ENCODE measurements at regions not wholly inside any gene's neighbourhood (a gene's known extent, or its start where the extent isn't known, plus 50 kb on each side); places are given as distances from the start of the nearest gene placed in this dataset.

- no peaks in the 10 kb centered on the region for H3K9me3 ChIP-seq (ENCODE audit: control insufficient read depth, insufficient read depth, low read depth, low read length)
- no peak overlapping the region for H3K27ac ChIP-seq (ENCODE audit: insufficient read depth, low read length)
- H3K27me3 ChIP-seq (ENCODE audit: control insufficient read depth, insufficient read depth, low read length), result no peaks in the 10 kb centered on the region
- no peak overlapping the region for H3K9ac ChIP-seq (ENCODE audit: insufficient read depth, low read length)
- H3K4me1 ChIP-seq (ENCODE audit: control insufficient read depth, extremely low read depth, insufficient read depth, low read length), result no peaks in the 10 kb centered on the region
- no peaks in the 10 kb centered on the region for H3K79me2 ChIP-seq (ENCODE audit: control insufficient read depth, insufficient read depth, low read length)
- DNase-seq (ENCODE audit: low read depth in 2 of 2), result no peak
- H3K4me3 ChIP-seq (replicated peaks in 1 of 4; ENCODE audit: control extremely low read depth in 1 of 4, insufficient read depth in 1 of 4, low read depth in 3 of 4, low read length in 4 of 4), result no peak overlapping the region
- H2AFZ ChIP-seq (ENCODE audit: low read length), result no peak overlapping the region
- no peak overlapping the region for H3K4me2 ChIP-seq (ENCODE audit: extremely low read depth, insufficient read depth, low read length)
- H3K36me3 ChIP-seq (ENCODE audit: control insufficient read depth, insufficient read depth, low read length), result no peaks in the 10 kb centered on the region
- H4K20me1 ChIP-seq (ENCODE audit: control insufficient read depth, extremely low read depth, insufficient read depth, low read length), result no peaks in the 10 kb centered on the region
- TF ChIP-seq EZH2 (IDR thresholded peaks at IDR 0.05; ENCODE audit: low read length, missing control alignments), result no peak
- TF ChIP-seq, protein P1, sequence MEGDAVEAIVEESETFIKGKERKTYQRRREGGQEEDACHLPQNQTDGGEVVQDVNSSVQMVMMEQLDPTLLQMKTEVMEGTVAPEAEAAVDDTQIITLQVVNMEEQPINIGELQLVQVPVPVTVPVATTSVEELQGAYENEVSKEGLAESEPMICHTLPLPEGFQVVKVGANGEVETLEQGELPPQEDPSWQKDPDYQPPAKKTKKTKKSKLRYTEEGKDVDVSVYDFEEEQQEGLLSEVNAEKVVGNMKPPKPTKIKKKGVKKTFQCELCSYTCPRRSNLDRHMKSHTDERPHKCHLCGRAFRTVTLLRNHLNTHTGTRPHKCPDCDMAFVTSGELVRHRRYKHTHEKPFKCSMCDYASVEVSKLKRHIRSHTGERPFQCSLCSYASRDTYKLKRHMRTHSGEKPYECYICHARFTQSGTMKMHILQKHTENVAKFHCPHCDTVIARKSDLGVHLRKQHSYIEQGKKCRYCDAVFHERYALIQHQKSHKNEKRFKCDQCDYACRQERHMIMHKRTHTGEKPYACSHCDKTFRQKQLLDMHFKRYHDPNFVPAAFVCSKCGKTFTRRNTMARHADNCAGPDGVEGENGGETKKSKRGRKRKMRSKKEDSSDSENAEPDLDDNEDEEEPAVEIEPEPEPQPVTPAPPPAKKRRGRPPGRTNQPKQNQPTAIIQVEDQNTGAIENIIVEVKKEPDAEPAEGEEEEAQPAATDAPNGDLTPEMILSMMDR (conservative IDR thresholded peaks at IDR 0.05 in 1 of 2, IDR thresholded peaks at IDR 0.05 in 1 of 2; ENCODE audit: low read depth in 1 of 2, low read length in 2 of 2), result no peak
Observed at GRCh38 chr9:8155706-8156105, 356.1 kb upstream of the DMAC1 start.

DNA sequence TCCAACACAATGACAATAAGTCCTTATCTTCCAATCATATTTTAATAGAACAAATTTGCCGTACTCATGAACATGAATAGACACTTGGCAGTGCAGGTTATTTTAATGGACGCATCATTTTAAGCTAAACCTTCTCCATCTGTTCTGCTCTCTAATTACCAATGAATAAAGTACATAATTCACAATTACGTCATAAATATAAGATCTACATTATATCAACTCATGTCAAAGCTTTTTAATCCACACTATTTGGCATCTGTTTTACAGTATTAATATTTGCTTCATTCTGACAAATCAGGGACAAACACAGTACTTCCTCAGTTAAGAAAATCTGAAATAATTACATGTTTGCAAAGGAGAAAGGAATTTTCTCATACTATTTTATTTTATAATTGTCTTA lies 344.1 kb upstream of the DMAC1 start:
- Histone ChIP-seq H3K4me1 (ENCODE audit: control insufficient read depth, extremely low read depth, insufficient read depth, low read length) (no peaks in the 10 kb centered on the region), H3K27me3 (ENCODE audit: control insufficient read depth, insufficient read depth, low read length) (no peaks in the 10 kb centered on the region), H3K9me3 (ENCODE audit: control insufficient read depth, insufficient read depth, low read depth, low read length) (no peaks in the 10 kb centered on the region), H3K36me3 (ENCODE audit: control insufficient read depth, insufficient read depth, low read length) (no peaks in the 10 kb centered on the region), H3K4me2 (ENCODE audit: extremely low read depth, insufficient read depth, low read length) (no peak overlapping the region), H3K27ac (ENCODE audit: insufficient read depth, low read length) (no peak overlapping the region), H3K4me3 (replicated peaks in 1 of 4; ENCODE audit: control extremely low read depth in 1 of 4, insufficient read depth in 1 of 4, low read depth in 3 of 4, low read length in 4 of 4) (no peak overlapping the region), H3K9ac (ENCODE audit: insufficient read depth, low read length) (no peak overlapping the region), H4K20me1 (ENCODE audit: control insufficient read depth, extremely low read depth, insufficient read depth, low read length) (no peaks in the 10 kb centered on the region), H3K79me2 (ENCODE audit: control insufficient read depth, insufficient read depth, low read length) (no peaks in the 10 kb centered on the region), H2AFZ (ENCODE audit: low read length) (no peak overlapping the region)
- DNase-seq (ENCODE audit: low read depth in 2 of 2), result no peak
- TF ChIP-seq, protein P1 (conservative IDR thresholded peaks at IDR 0.05 in 1 of 2, IDR thresholded peaks at IDR 0.05 in 1 of 2; ENCODE audit: low read depth in 1 of 2, low read length in 2 of 2), result no peak
- TF ChIP-seq EZH2 (IDR thresholded peaks at IDR 0.05; ENCODE audit: low read length, missing control alignments), result no peak

DNA sequence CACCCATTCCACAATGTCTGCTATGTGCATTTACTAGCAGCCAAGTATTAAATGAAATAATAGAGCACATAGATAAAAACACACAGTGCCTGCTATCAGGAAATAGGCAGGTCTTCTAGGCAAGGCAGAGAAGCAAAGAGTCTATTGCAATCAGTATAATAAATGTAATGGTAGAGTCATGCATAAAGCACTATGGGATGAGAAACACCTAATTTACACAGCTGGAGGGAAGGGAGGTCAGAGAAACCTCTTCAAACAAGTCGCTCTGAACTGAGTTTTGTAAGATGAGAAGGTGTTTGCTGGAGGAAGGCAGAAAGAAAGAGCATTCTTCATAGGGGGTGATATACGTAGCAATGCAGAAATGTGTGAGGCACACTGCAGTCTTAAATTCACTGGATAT lies 341.0 kb upstream of the DMAC1 start:
- no peaks in the 10 kb centered on the region for H4K20me1 ChIP-seq (ENCODE audit: control insufficient read depth, extremely low read depth, insufficient read depth, low read length)
- H2AFZ ChIP-seq (ENCODE audit: low read length), result no peak overlapping the region
- H3K4me3 ChIP-seq (replicated peaks in 1 of 4; ENCODE audit: control extremely low read depth in 1 of 4, insufficient read depth in 1 of 4, low read depth in 3 of 4, low read length in 4 of 4), result no peak overlapping the region
- no peak overlapping the region for H3K27ac ChIP-seq (ENCODE audit: insufficient read depth, low read length)
- no peaks in the 10 kb centered on the region for H3K36me3 ChIP-seq (ENCODE audit: control insufficient read depth, insufficient read depth, low read length)
- H3K4me2 ChIP-seq (ENCODE audit: extremely low read depth, insufficient read depth, low read length), result no peak overlapping the region
- no peak overlapping the region for H3K9ac ChIP-seq (ENCODE audit: insufficient read depth, low read length)
- TF ChIP-seq, protein P1 (conservative IDR thresholded peaks at IDR 0.05 in 1 of 2, IDR thresholded peaks at IDR 0.05 in 1 of 2; ENCODE audit: low read depth in 1 of 2, low read length in 2 of 2), result no peak
- no peak for TF ChIP-seq EZH2 (IDR thresholded peaks at IDR 0.05; ENCODE audit: low read length, missing control alignments)
- H3K9me3 ChIP-seq (ENCODE audit: control insufficient read depth, insufficient read depth, low read depth, low read length), result no peaks in the 10 kb centered on the region
- no peaks in the 10 kb centered on the region for H3K4me1 ChIP-seq (ENCODE audit: control insufficient read depth, extremely low read depth, insufficient read depth, low read length)
- H3K27me3 ChIP-seq (ENCODE audit: control insufficient read depth, insufficient read depth, low read length), result no peaks in the 10 kb centered on the region
- H3K79me2 ChIP-seq (ENCODE audit: control insufficient read depth, insufficient read depth, low read length), result no peaks in the 10 kb centered on the region
- DNase-seq (ENCODE audit: low read depth in 2 of 2), result no peak
